HG03139 (cell line): ENCODE measurements at regions not wholly inside any gene's neighbourhood (a gene's known extent, or its start where the extent isn't known, plus 50 kb on each side); places are given as distances from the start of the nearest gene placed in this dataset.

ENCODE experiments used
- ATAC-seq: cut with Tn5 transposase; IDR thresholded peaks from one replicate; pipeline ENCODE4 v1.9.1; 2021; ENCODE audit not compliant: unreplicated experiment

- ATAC-seq, result no peak
Measured at GRCh38 chr6:134470457-134470975, 152.6 kb upstream of the SGK1 start.

GRCh38 chr6:134469702-134470456 is 152.0 kb upstream of the SGK1 start:
- no peak for ATAC-seq

- no peak for ATAC-seq
Measured at GRCh38 chr6:134468633-134469032, 150.7 kb upstream of the SGK1 start.

GRCh38 chr6:134467620-134468019 is 149.7 kb upstream of the SGK1 start:
- ATAC-seq, result no peak

GRCh38 chr6:134466771-134467525 is 149.0 kb upstream of the SGK1 start:
- ATAC-seq, result no peak

DNA sequence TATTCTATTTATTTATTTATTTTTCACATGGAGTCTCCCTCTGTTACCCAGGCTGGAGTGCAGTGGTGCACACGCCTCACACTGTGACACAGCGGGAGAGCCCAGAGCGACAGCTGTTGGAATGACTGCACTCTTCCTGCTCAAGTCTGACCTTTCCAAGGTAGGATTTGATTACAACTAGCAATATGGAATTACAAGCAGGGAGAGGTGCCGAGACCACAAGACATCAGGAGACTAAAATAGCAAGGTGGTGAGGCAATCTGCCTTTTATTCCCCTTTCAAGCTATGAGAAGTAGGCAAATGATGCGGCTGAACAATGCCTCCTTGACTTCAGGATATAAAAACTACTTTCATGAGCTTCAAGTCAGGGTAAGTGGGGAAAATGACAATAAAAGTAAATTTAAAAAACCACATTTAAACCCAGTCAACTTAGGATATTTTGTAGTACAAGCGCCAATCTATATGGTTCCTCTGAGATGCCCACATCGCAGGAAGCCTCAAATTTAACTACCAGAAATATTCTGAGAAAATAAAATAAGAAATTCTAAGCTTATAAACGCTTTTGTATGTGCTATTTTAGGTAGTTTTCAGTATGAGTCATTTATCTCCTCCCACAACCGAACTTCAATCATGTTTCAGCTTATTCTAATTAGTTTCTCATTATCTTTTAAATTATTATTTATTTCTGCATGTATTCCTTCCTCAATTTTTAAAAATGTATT is 146.9 kb upstream of the SGK1 start:
- ATAC-seq, result no peak

DNA sequence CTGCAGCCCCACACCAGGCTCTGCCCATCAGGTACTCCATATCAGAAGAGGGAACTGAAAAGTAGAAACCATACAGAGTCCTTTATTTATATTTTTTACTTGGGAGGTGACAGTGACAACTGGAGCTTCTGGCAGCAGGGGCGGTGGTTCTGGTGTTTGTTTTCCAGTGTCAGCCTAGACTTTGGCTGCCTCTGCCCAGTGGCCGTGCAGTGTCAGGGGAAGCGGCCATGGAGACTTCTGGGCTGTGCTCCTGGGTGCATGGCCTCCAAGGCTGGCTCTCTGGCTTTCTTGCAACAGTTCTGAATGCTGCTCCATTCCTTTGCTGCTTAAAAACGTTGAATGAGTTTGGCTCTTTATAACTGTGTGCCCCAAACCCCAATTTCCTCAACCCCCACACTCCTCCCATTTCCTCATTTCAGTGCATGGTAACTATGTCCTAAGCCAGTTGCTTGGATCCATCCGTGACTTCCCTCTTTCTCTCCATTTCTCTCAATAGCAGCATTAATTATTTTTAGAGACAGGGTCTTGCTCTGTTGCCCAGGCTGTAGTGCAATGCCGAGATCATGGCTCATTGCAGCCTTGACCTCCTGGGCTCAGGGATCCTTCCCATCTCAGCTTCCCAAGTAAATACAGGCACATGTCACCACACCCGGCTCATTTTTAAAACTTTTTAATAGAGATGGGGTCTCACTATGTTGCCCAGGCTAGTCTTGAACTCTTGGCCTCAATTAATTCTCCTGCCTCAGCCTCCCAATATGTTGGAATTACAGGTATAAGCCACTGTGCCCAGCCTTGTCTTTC is 141.1 kb upstream of the SGK1 start:
- ATAC-seq, result no peak

GRCh38 chr6:134457941-134458340 is 140.0 kb upstream of the SGK1 start:
- ATAC-seq, result no peak

GRCh38 chr6:134456226-134456625 is 138.3 kb upstream of the SGK1 start:
- ATAC-seq, result no peak

DNA sequence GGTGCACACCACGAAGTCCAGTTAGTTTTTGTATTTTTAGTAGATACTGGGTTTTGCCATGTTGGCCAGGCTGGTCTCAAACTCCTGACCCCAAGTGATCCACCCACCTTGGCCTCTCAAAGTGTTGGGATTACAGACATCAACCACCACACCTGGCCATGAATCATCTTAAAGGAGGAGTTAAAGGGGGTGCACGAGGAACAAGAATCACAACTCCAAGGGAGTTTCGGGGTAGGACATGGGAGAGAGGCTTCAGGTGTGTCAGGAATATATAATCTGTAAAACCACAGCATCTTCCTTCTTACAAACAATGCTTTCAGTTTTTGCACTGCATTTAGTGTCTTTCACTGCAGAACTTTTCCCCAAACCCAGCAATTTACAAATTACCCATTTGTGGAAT is 137.4 kb upstream of the SGK1 start:
- ATAC-seq, result no peak

DNA sequence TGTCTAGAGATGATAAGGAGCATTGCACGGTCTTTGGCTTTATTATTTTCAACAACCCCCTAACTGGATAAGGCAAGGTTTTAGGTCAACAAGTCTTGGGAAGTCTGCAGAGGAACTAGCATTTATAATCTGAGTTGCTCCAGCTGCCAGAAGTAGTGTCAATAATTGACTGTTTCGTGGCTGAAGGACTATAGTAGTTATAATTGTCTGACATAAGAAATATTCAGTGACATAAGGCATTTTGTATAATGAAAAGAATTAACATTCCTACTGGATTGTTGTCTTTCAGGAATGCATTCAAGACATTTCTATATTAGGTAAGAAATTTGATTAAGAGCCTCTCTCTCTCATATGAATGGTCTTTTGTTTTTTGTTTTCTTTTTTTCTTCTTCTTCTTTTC is 136.9 kb upstream of the SGK1 start:
- ATAC-seq, result no peak

GRCh38 chr6:134453792-134454510 is 136.0 kb upstream of the SGK1 start:
- ATAC-seq, result no peak

DNA sequence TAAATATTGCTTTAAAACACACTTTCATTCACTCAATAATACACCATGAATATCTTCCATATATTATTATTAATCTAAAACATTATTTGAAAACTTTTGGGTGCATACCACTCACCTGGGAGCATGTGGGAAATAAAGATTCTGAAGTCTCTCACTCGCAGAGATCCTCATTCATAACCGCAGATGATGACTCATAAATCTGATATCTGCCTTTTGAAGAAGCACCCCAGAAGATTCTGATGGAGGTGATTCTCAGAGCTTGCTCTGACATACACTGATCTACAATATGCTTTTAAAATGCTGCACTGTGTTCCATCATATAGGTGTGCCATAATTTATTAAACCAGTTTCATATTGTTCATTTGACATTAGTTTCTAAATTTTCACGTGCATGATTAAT is 135.0 kb upstream of the SGK1 start:
- no peak for ATAC-seq

- no peak for ATAC-seq
Measured at GRCh38 chr6:134451529-134451928, 133.6 kb upstream of the SGK1 start.

- ATAC-seq, result no peak
Measured at GRCh38 chr6:134449781-134450180, 131.9 kb upstream of the SGK1 start.

DNA sequence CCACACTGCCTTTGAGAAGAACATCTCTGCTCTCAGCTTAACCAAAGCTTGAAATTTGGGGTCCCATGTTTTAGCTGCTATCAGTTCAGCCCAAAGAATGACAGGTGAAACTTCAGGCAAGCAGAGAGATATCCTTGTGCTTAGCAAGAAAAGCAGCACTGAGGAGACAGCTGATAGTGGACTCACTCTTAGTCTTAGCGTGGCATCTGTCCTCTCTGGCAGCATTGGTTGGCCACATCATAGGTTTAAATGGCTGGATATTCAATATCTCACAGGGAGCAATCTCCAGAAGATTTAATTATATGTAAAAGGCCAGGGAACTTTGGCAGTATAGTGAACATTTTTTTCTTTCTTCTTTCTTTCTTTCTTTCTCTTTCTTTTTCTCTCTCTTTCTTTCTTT is 131.1 kb upstream of the SGK1 start:
- ATAC-seq, result no peak

DNA sequence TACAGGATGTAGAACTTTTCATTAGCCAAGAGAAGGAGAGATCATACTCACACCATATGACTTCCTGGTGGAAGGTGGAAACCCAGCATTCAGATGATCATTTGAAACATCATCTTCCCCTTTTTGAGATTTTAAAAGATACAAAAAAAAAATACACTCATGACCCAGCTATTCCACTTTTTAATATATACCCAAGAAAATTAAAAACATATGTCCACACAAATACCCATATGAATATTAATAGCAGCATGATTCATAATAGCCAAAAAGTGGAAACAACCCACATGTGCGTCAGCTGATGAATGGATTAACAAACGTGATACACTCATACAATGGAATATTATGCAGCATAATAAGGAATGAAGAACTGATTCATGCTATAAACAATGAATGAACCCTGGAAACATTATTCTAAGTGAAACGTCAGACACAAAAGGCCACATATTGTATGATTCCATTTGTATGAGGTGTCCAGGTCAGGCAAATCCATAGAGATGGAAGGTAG is 130.0 kb upstream of the SGK1 start:
- no peak for ATAC-seq

- ATAC-seq, result no peak
Measured at GRCh38 chr6:134447423-134447822, 129.5 kb upstream of the SGK1 start.

DNA sequence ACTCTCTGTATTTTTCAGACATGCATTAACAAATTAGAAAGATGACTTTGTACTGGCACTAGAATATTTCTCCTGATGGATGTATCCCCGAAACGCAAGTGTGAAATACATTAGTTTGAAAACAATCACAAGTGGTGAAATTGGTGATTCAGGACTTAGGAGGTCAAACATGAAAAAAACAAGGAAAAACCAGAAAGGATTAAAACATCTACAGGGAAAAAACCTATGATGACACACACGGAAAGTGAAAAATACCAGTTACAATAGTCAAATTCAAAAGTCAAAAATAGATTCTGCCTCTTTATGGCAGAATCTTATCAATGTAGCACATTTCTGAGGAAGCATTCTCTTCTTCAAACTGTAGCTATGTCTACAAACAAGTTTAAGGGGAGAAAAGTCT is 129.0 kb upstream of the SGK1 start:
- no peak for ATAC-seq

- no peak for ATAC-seq
Measured at GRCh38 chr6:134446218-134446848, 128.4 kb upstream of the SGK1 start.
